ENCODE measurements at regions not wholly inside any gene's neighbourhood (a gene's known extent, or its start where the extent isn't known, plus 50 kb on each side); places are given as distances from the start of the nearest gene placed in this dataset.

DNA sequence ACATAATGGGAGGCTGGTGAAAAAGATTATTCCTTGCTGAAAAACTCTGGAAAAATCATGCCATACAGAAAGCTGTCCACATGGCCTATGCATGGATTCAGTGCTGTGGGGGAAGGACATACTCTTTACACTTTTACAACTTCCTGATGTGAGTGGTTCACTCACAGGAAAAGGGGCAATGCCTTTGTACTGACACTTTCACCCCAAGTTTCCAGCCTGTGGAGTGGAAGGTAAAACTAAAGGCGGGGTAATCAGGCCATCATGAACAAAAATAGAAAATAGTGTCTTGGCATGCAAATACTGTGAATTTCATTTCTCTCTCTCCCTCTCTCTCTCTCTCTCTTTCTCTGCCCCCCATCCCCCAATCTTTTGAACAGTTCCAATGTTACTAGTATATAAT, 281.8 kb downstream of the ETS1 start:
- TF ChIP-seq ZBTB33 (IDR thresholded peaks at IDR 0.05) (no peak), ATF3 (IDR thresholded peaks at IDR 0.05; ENCODE audit: borderline replicate concordance, extremely low read depth, low read depth, low read length) (no peak), YY1 (IDR thresholded peaks at IDR 0.05; ENCODE audit: low read depth, low read length) (no peak), POLR2A (IDR thresholded peaks at IDR 0.05; ENCODE audit: low read depth, low read length) (no peak), BRCA1 (IDR thresholded peaks at IDR 0.05; ENCODE audit: low read depth, low read length) (no peak), KDM1A (IDR thresholded peaks at IDR 0.05; ENCODE audit: borderline replicate concordance) (no peak), ZNF207 (IDR thresholded peaks at IDR 0.05; ENCODE audit: borderline replicate concordance) (no peak), CHD2 (IDR thresholded peaks at IDR 0.05; ENCODE audit: borderline replicate concordance, low read depth, low read length) (no peak), ASH2L (IDR thresholded peaks at IDR 0.05; ENCODE audit: borderline replicate concordance, low read depth) (no peak), EGR1 (IDR thresholded peaks at IDR 0.05; ENCODE audit: borderline replicate concordance in 1 of 2, low read depth in 2 of 2, low read length in 2 of 2) (no peak), POLR2AphosphoS5 (IDR thresholded peaks at IDR 0.05; ENCODE audit: low read length) (no peak), RELA (IDR thresholded peaks at IDR 0.05; ENCODE audit: borderline replicate concordance, partially characterized antibody) (no peak)
- TF ChIP-seq, protein P1, sequence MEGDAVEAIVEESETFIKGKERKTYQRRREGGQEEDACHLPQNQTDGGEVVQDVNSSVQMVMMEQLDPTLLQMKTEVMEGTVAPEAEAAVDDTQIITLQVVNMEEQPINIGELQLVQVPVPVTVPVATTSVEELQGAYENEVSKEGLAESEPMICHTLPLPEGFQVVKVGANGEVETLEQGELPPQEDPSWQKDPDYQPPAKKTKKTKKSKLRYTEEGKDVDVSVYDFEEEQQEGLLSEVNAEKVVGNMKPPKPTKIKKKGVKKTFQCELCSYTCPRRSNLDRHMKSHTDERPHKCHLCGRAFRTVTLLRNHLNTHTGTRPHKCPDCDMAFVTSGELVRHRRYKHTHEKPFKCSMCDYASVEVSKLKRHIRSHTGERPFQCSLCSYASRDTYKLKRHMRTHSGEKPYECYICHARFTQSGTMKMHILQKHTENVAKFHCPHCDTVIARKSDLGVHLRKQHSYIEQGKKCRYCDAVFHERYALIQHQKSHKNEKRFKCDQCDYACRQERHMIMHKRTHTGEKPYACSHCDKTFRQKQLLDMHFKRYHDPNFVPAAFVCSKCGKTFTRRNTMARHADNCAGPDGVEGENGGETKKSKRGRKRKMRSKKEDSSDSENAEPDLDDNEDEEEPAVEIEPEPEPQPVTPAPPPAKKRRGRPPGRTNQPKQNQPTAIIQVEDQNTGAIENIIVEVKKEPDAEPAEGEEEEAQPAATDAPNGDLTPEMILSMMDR (IDR thresholded peaks at IDR 0.05 in 2 of 3, conservative IDR thresholded peaks at IDR 0.05 in 1 of 3; ENCODE audit: control insufficient read depth in 2 of 3, extremely low read depth in 1 of 3, insufficient read depth in 1 of 3, low read depth in 3 of 3, low read length in 3 of 3) = no peak
- TF ChIP-seq, protein P2, sequence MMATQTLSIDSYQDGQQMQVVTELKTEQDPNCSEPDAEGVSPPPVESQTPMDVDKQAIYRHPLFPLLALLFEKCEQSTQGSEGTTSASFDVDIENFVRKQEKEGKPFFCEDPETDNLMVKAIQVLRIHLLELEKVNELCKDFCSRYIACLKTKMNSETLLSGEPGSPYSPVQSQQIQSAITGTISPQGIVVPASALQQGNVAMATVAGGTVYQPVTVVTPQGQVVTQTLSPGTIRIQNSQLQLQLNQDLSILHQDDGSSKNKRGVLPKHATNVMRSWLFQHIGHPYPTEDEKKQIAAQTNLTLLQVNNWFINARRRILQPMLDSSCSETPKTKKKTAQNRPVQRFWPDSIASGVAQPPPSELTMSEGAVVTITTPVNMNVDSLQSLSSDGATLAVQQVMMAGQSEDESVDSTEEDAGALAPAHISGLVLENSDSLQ (IDR thresholded peaks at IDR 0.05) = no peak

Measured in GM12878 (cell line).